Effector memory CD4-positive, alpha-beta T cell (primary cell): ENCODE measurements at regions not wholly inside any gene's neighbourhood (a gene's known extent, or its start where the extent isn't known, plus 50 kb on each side); places are given as distances from the start of the nearest gene placed in this dataset.

Source experiments
- DNase-seq, 3 donors: peaks; one replicate each; pipeline ENCODE4 v3.0.0-alpha.2; 2020
- H3K27ac ChIP-seq: 2 replicates; pipeline ENCODE4 v1.7.0; 2013; ENCODE audit warnings: mild to moderate bottlenecking, low read length, moderate library complexity; ENCODE audit not compliant: insufficient read depth, poor library complexity, severe bottlenecking
- H3K27me3 ChIP-seq: replicated peaks from 2 replicates; pipeline ENCODE4 v1.7.0; 2013; ENCODE audit warnings: mild to moderate bottlenecking, low read length; ENCODE audit not compliant: insufficient read depth, control insufficient read depth, poor library complexity, severe bottlenecking
- H3K36me3 ChIP-seq: 2 replicates; pipeline ENCODE4 v1.7.0; 2013; ENCODE audit warnings: mild to moderate bottlenecking, low read length, moderate library complexity; ENCODE audit not compliant: control insufficient read depth, insufficient read depth
- H3K4me1 ChIP-seq: 2 replicates; pipeline ENCODE4 v1.7.0; 2013; ENCODE audit warnings: low read length, mild to moderate bottlenecking; ENCODE audit not compliant: control insufficient read depth, insufficient read depth, poor library complexity, severe bottlenecking
- H3K4me3 ChIP-seq: 2 replicates; pipeline ENCODE4 v1.7.0; 2013; ENCODE audit warnings: low read length, low read depth, mild to moderate bottlenecking; ENCODE audit not compliant: insufficient read depth, poor library complexity, severe bottlenecking
- H3K9me3 ChIP-seq: 2 replicates; pipeline ENCODE4 v1.7.0; 2013; ENCODE audit warnings: mild to moderate bottlenecking, low read length, moderate library complexity; ENCODE audit not compliant: control insufficient read depth

DNA sequence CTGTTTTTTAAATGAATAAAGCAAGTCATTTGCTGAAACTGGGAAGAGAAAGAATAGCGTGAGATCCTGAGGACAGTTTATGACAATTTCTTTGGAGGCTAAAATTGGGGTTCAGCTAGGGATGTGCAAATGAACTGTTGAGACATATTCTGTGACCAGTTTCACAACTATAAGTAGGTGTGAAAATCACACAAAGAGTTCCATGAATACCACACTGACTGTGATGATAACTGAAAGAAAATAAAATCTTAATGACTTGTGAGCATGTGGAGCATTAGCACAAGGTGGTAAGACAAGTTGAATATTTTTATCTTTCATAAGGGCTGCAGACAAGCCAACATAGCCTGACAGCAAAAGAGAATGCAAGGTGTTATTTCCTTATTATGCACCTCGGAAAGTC lies 61.1 kb upstream of the PDGFD start:
- H3K27ac ChIP-seq = no peak overlapping the region
- H3K4me3 ChIP-seq = no peak overlapping the region
- no peaks in the 10 kb centered on the region for H3K36me3 ChIP-seq
- H3K9me3 ChIP-seq = no peaks in the 10 kb centered on the region
- DNase-seq = no peak
- no peaks in the 10 kb centered on the region for H3K27me3 ChIP-seq
- H3K4me1 ChIP-seq = no peaks in the 10 kb centered on the region

DNA sequence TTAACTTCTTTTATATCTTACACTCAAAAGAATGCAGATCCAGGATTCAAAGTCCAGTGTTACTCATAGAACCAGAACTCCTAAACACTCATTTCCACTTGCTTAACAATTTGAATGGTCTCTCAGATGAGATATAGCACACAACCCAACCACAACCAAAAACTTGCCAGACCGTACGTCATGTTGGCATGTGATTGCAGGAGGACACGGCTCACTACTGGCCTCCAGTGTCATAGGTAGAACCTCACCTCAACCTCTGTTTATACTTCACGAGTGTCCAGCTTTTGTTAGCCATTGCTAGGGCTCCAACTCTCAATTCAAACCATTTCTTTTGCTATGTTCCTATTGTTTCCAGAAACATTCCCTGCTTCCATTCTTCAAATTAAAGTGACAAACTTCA lies 58.5 kb upstream of the PDGFD start:
- DNase-seq = no peak
- Histone ChIP-seq H3K4me3 (no peak overlapping the region), H3K36me3 (no peaks in the 10 kb centered on the region), H3K27ac (no peak overlapping the region), H3K27me3 (no peaks in the 10 kb centered on the region), H3K9me3 (no peaks in the 10 kb centered on the region), H3K4me1 (no peaks in the 10 kb centered on the region)

DNA sequence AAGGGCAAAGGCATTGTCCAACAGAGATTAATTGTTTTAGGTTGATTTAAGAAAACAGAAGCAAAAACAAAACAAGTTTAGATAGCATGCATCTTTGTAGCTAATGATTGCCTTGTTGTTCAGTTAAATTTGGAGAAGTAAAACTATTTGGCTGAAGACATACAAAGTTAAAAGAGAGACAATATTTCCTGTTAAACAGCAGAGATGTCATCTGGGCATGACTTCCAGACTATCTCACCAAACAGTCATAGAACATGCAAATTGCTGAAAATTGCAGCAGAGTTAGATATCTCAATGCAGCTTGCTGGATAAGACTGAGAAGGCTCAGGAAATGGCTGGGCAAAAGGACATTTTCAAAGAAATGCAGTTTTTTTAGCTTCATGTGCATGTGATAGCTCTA lies 57.5 kb upstream of the PDGFD start:
- no peak for DNase-seq
- H3K27ac ChIP-seq = no peak overlapping the region
- H3K36me3 ChIP-seq = no peaks in the 10 kb centered on the region
- no peaks in the 10 kb centered on the region for H3K4me1 ChIP-seq
- no peaks in the 10 kb centered on the region for H3K27me3 ChIP-seq
- no peaks in the 10 kb centered on the region for H3K9me3 ChIP-seq
- no peak overlapping the region for H3K4me3 ChIP-seq

DNA sequence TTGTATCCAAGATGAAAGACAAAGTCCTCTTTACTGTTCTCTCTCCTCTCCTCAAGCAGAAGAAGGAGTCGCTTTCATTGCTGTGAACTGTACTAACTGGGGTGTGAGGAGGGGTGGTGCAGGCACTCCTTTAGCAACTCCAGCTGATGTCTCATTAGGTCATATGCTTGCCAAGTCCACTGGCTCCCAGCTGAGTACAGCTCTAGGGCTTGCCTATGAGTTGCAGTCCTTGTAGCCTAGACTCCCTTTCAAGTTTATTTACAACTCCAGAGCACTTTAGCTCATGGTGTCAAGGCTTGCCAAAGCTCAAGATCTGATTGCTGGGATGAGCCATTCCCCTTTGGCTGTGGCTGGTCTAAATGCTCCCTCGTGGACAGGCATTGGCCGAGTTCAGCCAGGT lies 55.1 kb upstream of the PDGFD start:
- Histone ChIP-seq H3K27ac (no peak overlapping the region), H3K4me1 (no peaks in the 10 kb centered on the region), H3K9me3 (no peaks in the 10 kb centered on the region), H3K36me3 (no peaks in the 10 kb centered on the region), H3K27me3 (no peaks in the 10 kb centered on the region), H3K4me3 (no peak overlapping the region)
- DNase-seq = no peak

DNA sequence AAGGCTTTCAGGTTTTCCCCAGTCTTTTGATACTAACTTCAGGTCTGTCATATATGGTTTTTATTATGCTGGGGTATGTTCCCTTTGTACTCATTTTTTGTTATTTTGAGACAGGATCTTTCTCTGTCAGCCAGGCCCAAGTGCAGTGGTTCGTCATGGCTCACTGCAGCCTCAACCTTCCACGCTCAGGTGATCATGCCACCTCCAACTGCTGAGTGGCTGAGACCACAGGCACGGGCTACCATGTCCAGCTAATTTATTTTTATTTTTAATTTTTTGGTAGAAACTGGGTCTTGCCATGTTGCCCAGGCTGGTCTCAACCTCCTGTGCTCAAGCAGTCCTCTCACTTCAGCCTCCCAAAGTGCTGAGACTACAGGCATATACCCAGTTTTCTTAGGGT lies 50.6 kb upstream of the PDGFD start:
- H3K27me3 ChIP-seq = no peaks in the 10 kb centered on the region
- no peak overlapping the region for H3K4me3 ChIP-seq
- DNase-seq = no peak
- H3K4me1 ChIP-seq = no peaks in the 10 kb centered on the region
- no peak overlapping the region for H3K27ac ChIP-seq
- no peaks in the 10 kb centered on the region for H3K36me3 ChIP-seq
- no peaks in the 10 kb centered on the region for H3K9me3 ChIP-seq
